ENCODE measurements at regions not wholly inside any gene's neighbourhood (a gene's known extent, or its start where the extent isn't known, plus 50 kb on each side); places are given as distances from the start of the nearest gene placed in this dataset.

DNA sequence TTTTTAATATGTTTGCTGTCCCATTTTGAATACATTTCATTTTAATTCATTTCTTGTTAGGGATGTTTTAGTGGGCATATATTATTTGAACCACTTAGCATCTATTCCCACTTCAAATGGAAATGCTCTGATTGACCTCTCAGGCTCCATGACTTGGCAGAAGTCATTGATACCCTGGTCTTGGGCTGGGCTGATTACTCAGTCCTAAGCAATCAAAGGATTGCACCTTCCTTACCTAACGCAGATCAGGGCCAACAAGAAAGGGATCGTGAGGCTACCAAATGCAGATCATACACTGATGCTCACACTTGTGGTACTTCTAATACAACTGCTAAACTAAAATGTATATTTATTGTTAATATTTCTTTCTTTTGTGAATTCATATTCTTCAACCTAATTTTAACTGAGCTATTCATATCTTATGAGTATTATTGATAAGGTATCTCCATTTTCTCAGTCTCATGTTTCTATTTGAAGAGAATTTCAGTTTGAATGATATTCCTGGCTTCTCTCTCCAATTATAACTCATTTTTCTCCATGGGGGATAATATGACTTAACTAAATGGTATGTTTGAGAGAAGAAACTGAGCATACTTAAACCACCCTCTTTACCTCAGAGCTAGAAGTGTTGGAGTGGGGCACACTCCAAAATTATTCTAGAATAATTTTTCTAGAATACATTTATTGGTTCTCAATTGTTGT, 615.5 kb upstream of the ADAMTS5 start:
- no peaks in the 10 kb centered on the region for H4K20me1 ChIP-seq (replicated peaks; ENCODE audit: control insufficient read depth, extremely low read depth, insufficient read depth, low read length)
- no peaks in the 10 kb centered on the region for H3K4me1 ChIP-seq (ENCODE audit: control insufficient read depth, extremely low read depth, insufficient read depth, low read length)
- FAIRE-seq (no peak), DNase-seq (ENCODE audit: low read depth, low spot score) (no peak)
- intact Hi-C loops (cut with micrococcal nuclease) (no loop called here), dilution Hi-C loops (cut with MboI; ENCODE audit: extremely low pct_ligation_motif_present, low sequenced_read_pairs) (no loop called here)
- H3K79me2 ChIP-seq (ENCODE audit: control insufficient read depth, insufficient read depth, low read length): no peaks in the 10 kb centered on the region
- TF ChIP-seq EZH2 (IDR thresholded peaks at IDR 0.05; ENCODE audit: borderline replicate concordance, low read depth, low read length, severe bottlenecking) (no peak), POLR2AphosphoS5 (IDR thresholded peaks at IDR 0.05; ENCODE audit: insufficient read depth, low read depth, low read length) (no peak), MYC (IDR thresholded peaks at IDR 0.05; ENCODE audit: low read depth, low read length) (no peak), JUN (IDR thresholded peaks at IDR 0.05; ENCODE audit: borderline replicate concordance, insufficient read depth, insufficient read length, low read depth) (no peak), FOS (IDR thresholded peaks at IDR 0.05; ENCODE audit: borderline replicate concordance, insufficient read depth, low read length) (no peak), GATA2 (IDR thresholded peaks at IDR 0.05; ENCODE audit: insufficient read depth, insufficient read length, low read depth, low read length) (no peak), POLR2A (IDR thresholded peaks at IDR 0.05; ENCODE audit: low read depth, low read length) (no peak)
- TF ChIP-seq, protein P1, sequence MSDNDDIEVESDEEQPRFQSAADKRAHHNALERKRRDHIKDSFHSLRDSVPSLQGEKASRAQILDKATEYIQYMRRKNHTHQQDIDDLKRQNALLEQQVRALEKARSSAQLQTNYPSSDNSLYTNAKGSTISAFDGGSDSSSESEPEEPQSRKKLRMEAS (IDR thresholded peaks at IDR 0.05; ENCODE audit: insufficient read depth, insufficient read length): no peak
- TF ChIP-seq, protein P2, sequence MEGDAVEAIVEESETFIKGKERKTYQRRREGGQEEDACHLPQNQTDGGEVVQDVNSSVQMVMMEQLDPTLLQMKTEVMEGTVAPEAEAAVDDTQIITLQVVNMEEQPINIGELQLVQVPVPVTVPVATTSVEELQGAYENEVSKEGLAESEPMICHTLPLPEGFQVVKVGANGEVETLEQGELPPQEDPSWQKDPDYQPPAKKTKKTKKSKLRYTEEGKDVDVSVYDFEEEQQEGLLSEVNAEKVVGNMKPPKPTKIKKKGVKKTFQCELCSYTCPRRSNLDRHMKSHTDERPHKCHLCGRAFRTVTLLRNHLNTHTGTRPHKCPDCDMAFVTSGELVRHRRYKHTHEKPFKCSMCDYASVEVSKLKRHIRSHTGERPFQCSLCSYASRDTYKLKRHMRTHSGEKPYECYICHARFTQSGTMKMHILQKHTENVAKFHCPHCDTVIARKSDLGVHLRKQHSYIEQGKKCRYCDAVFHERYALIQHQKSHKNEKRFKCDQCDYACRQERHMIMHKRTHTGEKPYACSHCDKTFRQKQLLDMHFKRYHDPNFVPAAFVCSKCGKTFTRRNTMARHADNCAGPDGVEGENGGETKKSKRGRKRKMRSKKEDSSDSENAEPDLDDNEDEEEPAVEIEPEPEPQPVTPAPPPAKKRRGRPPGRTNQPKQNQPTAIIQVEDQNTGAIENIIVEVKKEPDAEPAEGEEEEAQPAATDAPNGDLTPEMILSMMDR (IDR thresholded peaks at IDR 0.05; ENCODE audit: extremely low read depth in 1 of 2, insufficient read depth in 1 of 2, low read depth in 1 of 2, low read length in 2 of 2): no peak
- H3K9ac ChIP-seq (replicated peaks; ENCODE audit: extremely low read depth, insufficient read depth, low read length): no peak overlapping the region
- no peak overlapping the region for H3K27ac ChIP-seq (ENCODE audit: insufficient read depth, low read depth, low read length)
- ChIA-PET POLR2A (no interaction called here), CTCF (interaction anchor here (0.8 to 0.9 kb wide), 2 partner anchors 18 to 23 kb away, joined by 3 read pairs; no protein-coding TSS in a partner anchor)
- no peak overlapping the region for H3K4me2 ChIP-seq (ENCODE audit: insufficient read depth, low read length)
- H3K9me3 ChIP-seq (replicated peaks; ENCODE audit: control insufficient read depth, insufficient read depth, low read length): no peaks in the 10 kb centered on the region
- no peaks in the 10 kb centered on the region for H3K27me3 ChIP-seq (ENCODE audit: control insufficient read depth in 2 of 2, insufficient read depth in 2 of 2, low read length in 2 of 2)
- BruUV-seq (replicated peaks): no TSS peak
- H3K4me3 ChIP-seq (replicated peaks in 1 of 3; ENCODE audit: insufficient read depth in 1 of 3, low read depth in 1 of 3, low read length in 3 of 3): no peak overlapping the region
- no peaks in the 10 kb centered on the region for H3K36me3 ChIP-seq (ENCODE audit: control insufficient read depth in 2 of 2, extremely low read depth in 1 of 2, insufficient read depth in 2 of 2, low read length in 2 of 2)
- no peaks in the 10 kb centered on the region for H3K9me1 ChIP-seq (replicated peaks; ENCODE audit: control insufficient read depth, extremely low read depth, insufficient read depth, low read length)
- no peak overlapping the region for H2AFZ ChIP-seq (ENCODE audit: low read depth, low read length)
